ENCODE measurements at regions not wholly inside any gene's neighbourhood (a gene's known extent, or its start where the extent isn't known, plus 50 kb on each side); places are given as distances from the start of the nearest gene placed in this dataset.
A peak's percentile ranks its signal among the peaks of the same experiment; 100 is the strongest.

GRCh38 chr1:62926681-62927252, 142.8 kb downstream of the ATG4C start:
- CTCF ChIA-PET = interaction anchor here (0.6 to 1.1 kb wide), 9 partner anchors 9 to 1811 kb away, joined by 3 to 6 read pairs (median 4); no protein-coding TSS in a partner anchor
- no peak for DNase-seq (ENCODE audit: low read depth, low spot score)
- POLR2A ChIA-PET = no interaction called here

GRCh38 chr1:62928885-62929284, 145.0 kb downstream of the ATG4C start:
- POLR2A ChIA-PET = no interaction called here
- Histone ChIP-seq H3K27me3 (ENCODE audit: insufficient read depth, low read length) (peaks cover 10% of the 10 kb centered on the region), H2AFZ (ENCODE audit: low read depth, low read length, poor library complexity, severe bottlenecking) (no peak overlapping the region), H3K4me2 (ENCODE audit: low read length) (no peak overlapping the region), H3K79me2 (ENCODE audit: insufficient read depth, low read length) (no peaks in the 10 kb centered on the region), H3K9me3 (ENCODE audit: control insufficient read depth in 1 of 2, insufficient read depth in 1 of 2, low read depth in 1 of 2, low read length in 2 of 2) (no peaks in the 10 kb centered on the region), H3K4me1 (ENCODE audit: control insufficient read depth in 1 of 2, insufficient read depth in 2 of 2, low read length in 2 of 2) (no peaks in the 10 kb centered on the region), H3K9ac (ENCODE audit: low read length) (no peak overlapping the region), H3K27ac (ENCODE audit: low read depth, low read length) (no peak overlapping the region), H3K36me3 (ENCODE audit: control insufficient read depth in 1 of 2, insufficient read depth in 2 of 2, low read length in 2 of 2) (no peaks in the 10 kb centered on the region), H3K4me3 (replicated peaks in 1 of 2; ENCODE audit: low read depth in 1 of 2, low read length in 2 of 2) (no peak overlapping the region), H4K20me1 (ENCODE audit: insufficient read depth) (no peaks in the 10 kb centered on the region), H3K9me2 (ENCODE audit: insufficient read depth) (no peaks in the 10 kb centered on the region)
- no TSS peak for BruUV-seq (replicated peaks)
- no peak for ATAC-seq
- intact Hi-C loops (cut with micrococcal nuclease) = no loop called here
- RAD21 ChIA-PET (ENCODE audit: low non-redundant PET in 1 of 2, low total read pairs in 2 of 2, uncharacterized antibody in 2 of 2, unreplicated experiment in 2 of 2) = no interaction called here
- CTCF ChIA-PET = no interaction called here
- no peak for DNase-seq (ENCODE audit: low read depth, low spot score)
- TF ChIP-seq TCF7L2 (IDR thresholded peaks at IDR 0.05; ENCODE audit: borderline replicate concordance, extremely low read depth, insufficient read depth, insufficient read length) (no peak), CTCF (IDR thresholded peaks at IDR 0.05 in 2 of 3, conservative IDR thresholded peaks at IDR 0.05 in 1 of 3; ENCODE audit: borderline replicate concordance in 1 of 3, insufficient read depth in 1 of 3, low read depth in 2 of 3, low read length in 2 of 3) (no peak), ELF1 (IDR thresholded peaks at IDR 0.05; ENCODE audit: borderline replicate concordance, low read depth) (no peak), SP1 (IDR thresholded peaks at IDR 0.05; ENCODE audit: low read depth) (no peak), ZBTB33 (IDR thresholded peaks at IDR 0.05; ENCODE audit: extremely low read depth, insufficient replicate concordance, low read length) (no peak), MAX (IDR thresholded peaks at IDR 0.05) (no peak), FOSL1 (IDR thresholded peaks at IDR 0.05; ENCODE audit: low read depth) (no peak)

More at GRCh38 chr1:62926681-62927252, 142.8 kb downstream of the ATG4C start:
- Histone ChIP-seq H3K27ac (ENCODE audit: low read depth, low read length) (no peak overlapping the region), H3K9ac (ENCODE audit: low read length) (no peak overlapping the region), H3K9me2 (ENCODE audit: insufficient read depth) (no peaks in the 10 kb centered on the region), H3K36me3 (ENCODE audit: control insufficient read depth in 1 of 2, insufficient read depth in 2 of 2, low read length in 2 of 2) (no peaks in the 10 kb centered on the region), H2AFZ (ENCODE audit: low read depth, low read length, poor library complexity, severe bottlenecking) (no peak overlapping the region), H3K4me3 (replicated peaks in 1 of 2; ENCODE audit: low read depth in 1 of 2, low read length in 2 of 2) (no peak overlapping the region), H3K4me2 (ENCODE audit: low read length) (no peak overlapping the region), H3K27me3 (ENCODE audit: insufficient read depth, low read length) (peaks cover 7% of the 10 kb centered on the region), H3K9me3 (ENCODE audit: control insufficient read depth in 1 of 2, insufficient read depth in 1 of 2, low read depth in 1 of 2, low read length in 2 of 2) (no peaks in the 10 kb centered on the region), H3K79me2 (ENCODE audit: insufficient read depth, low read length) (no peaks in the 10 kb centered on the region), H4K20me1 (ENCODE audit: insufficient read depth) (no peaks in the 10 kb centered on the region), H3K4me1 (ENCODE audit: control insufficient read depth in 1 of 2, insufficient read depth in 2 of 2, low read length in 2 of 2) (no peaks in the 10 kb centered on the region)
- intact Hi-C loops (cut with micrococcal nuclease) = no loop called here
- RAD21 ChIA-PET (ENCODE audit: low non-redundant PET in 1 of 2, low total read pairs in 2 of 2, uncharacterized antibody in 2 of 2, unreplicated experiment in 2 of 2) = no interaction called here
- ATAC-seq = peak; percentile 49
- no TSS peak for BruUV-seq (replicated peaks)
- TF ChIP-seq CTCF (IDR thresholded peaks at IDR 0.05 in 2 of 3, conservative IDR thresholded peaks at IDR 0.05 in 1 of 3; ENCODE audit: borderline replicate concordance in 1 of 3, insufficient read depth in 1 of 3, low read depth in 2 of 3, low read length in 2 of 3) = peak; percentile 19 to 50 (median 35); a peak in 4 of 6 replicates
- peak; percentile 25; the same call in 1 of the 2 replicates for TF ChIP-seq RAD21 (IDR thresholded peaks at IDR 0.05; ENCODE audit: low read depth)
- no peak for TF ChIP-seq ZNF274 (IDR thresholded peaks at IDR 0.05; ENCODE audit: low read depth, low read length)
